ENCODE measurements at regions not wholly inside any gene's neighbourhood (a gene's known extent, or its start where the extent isn't known, plus 50 kb on each side); places are given as distances from the start of the nearest gene placed in this dataset.

- DNase-seq (ENCODE audit: low read depth), result no peak
These were observed 308.8 kb upstream of the MGAT5 start for GRCh38 chr2:133945089-133945488.

DNA sequence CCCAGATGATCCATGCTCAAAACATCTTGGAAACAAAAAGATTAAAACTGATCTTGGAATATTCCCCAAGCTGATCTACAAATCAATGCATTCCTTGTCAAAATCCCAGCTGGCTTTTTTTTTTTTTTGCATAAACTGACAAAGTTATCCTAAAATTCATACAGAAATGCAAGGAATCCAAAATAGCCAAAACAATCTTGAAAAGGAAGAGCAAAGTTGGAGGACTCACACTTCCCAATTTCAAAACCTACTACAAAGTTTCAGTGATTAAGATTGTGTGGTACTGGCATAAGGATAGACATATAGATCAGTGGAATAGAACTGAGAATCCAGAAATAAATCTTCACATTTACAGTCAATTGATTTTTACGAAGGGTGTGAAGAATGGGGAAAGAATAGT, 306.8 kb upstream of the MGAT5 start:
- no peak for DNase-seq (ENCODE audit: low read depth)

DNA sequence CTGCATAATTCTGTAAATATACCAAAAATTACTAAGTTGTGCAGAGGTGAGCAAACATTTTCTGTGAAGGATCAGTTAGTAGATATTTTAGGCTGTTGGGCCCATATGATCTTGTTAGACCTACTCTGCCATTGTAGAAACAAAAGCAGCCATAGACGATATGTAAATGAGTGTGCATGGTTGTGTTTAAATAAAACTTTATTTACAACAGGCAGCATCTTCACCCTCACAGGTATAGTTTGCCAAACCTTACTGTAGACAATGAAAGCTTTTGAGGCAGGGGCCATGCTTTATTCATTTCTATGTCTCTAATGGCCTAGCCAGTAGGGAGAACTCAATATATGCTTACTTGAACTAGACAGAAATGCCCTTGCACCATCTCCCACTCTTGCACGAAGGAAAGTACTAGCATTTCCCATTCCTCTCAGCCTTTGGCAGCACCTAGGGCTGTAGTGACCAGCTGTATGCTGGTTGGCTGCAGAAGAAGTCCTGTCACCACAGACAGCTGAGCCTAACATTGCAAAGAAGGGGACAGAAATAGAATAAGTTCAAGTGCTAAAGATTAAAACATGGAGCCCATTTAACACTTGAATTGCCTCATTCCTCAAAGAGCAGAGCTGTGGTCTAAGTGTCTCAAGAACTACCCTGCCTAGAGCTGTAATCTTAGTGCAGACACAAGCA, 305.1 kb upstream of the MGAT5 start:
- no peak for DNase-seq (ENCODE audit: low read depth)

GRCh38 chr2:133949595-133949994, 304.3 kb upstream of the MGAT5 start:
- DNase-seq (ENCODE audit: low read depth), result no peak

DNA sequence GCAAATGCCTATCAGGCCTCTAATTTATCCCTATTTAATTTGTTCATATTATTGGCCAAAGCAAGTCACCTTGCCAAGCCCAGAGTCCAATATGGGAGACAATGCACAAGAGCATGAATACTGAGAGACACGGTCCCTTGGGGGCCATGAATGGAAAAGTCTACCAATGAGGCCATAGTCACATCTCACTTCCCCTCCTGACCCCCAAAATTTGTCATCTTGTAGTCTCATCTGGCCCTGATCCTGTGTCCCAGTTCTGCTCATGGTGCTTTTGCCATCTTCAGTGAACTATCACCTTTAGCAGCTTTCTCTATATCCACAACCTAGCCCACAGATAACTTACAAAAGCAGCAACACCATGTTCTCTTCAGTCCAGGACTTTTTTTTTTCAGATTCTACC, 302.7 kb upstream of the MGAT5 start:
- no peak for DNase-seq (ENCODE audit: low read depth)

DNA sequence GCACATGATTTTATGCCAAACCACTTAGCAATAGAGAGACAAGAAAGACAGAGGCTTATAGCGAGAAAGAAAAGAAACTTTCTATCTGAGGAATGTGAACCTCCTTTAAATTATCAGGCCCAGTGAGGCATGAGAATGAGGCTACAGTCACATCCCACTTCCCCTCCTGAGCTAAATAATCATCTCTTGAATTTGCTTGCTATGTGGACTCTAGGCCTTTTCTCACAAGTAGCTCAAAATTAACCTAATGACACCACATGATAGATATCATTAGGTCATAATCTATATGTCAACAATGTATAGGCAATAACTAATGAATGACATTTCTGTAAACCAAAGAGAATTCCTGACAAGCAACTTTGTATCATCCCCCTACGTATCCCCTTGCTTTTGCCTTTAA, 301.5 kb upstream of the MGAT5 start:
- no peak for DNase-seq (ENCODE audit: low read depth)

DNA sequence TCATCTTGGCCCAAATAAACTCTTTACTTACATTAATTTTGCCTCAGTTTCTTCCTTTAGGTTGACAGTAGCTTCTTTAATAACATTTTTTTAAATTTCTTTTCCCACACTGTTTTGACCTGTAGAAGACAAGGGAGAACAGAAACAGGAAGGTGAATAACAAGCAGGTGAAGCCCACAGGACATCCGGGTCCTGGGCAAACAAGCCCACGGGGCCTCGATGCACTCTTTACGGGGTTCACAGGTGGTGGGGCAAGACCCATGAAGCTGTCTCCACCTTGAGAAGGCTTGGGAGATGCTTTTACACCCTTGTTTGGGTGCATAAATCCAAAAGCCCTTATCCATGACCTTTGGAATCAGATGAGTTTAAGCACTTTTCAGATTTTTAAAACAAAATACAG, 301.0 kb upstream of the MGAT5 start:
- DNase-seq (ENCODE audit: low read depth), result no peak

- no peak for DNase-seq (ENCODE audit: low read depth)
These were observed 300.3 kb upstream of the MGAT5 start for GRCh38 chr2:133953524-133953923.

DNA sequence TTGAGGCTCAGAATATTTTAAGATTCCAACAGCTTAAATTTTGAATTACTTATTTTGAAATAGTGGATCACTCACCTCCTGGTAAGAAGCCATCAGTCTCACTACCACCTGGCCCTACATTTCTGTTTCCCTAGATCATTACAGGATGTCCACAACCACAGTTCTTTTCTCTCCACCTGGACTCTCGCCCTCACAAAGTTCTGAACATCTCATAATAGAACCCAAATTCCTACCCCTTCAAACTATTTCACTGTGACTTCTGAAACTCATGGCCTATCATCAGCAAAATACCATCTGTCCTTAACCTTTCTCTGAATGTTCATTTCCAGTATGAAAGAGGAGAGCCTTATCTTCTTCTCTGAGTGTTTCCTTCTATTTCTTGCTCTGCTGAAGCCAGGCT, 299.2 kb upstream of the MGAT5 start:
- DNase-seq (ENCODE audit: low read depth), result no peak

GRCh38 chr2:133955169-133955568, 298.7 kb upstream of the MGAT5 start:
- DNase-seq (ENCODE audit: low read depth), result no peak

DNA sequence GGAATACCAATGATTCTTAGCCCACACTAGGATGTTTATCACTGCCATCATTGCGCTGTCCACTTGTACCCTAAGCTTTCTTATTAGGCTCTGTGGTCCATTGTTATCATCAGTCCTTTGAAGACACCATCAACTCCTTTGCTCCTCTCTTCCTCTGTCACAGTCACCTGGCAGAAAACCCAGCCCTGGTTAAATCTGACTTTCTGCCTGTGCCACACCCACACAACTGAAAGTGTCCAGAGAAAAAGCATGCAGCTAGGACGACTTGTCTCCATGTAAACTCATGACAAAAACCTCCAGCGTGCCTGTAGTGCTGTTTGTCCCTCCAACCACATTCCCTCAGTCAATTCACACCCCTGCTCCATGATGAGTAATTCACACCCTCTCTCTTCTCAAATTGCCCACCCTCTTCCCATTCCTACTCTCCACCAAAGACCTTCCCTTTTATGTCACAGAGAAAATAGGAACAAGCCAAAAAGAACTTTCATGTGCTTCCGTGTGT, 297.4 kb upstream of the MGAT5 start:
- DNase-seq (ENCODE audit: low read depth), result no peak

DNA sequence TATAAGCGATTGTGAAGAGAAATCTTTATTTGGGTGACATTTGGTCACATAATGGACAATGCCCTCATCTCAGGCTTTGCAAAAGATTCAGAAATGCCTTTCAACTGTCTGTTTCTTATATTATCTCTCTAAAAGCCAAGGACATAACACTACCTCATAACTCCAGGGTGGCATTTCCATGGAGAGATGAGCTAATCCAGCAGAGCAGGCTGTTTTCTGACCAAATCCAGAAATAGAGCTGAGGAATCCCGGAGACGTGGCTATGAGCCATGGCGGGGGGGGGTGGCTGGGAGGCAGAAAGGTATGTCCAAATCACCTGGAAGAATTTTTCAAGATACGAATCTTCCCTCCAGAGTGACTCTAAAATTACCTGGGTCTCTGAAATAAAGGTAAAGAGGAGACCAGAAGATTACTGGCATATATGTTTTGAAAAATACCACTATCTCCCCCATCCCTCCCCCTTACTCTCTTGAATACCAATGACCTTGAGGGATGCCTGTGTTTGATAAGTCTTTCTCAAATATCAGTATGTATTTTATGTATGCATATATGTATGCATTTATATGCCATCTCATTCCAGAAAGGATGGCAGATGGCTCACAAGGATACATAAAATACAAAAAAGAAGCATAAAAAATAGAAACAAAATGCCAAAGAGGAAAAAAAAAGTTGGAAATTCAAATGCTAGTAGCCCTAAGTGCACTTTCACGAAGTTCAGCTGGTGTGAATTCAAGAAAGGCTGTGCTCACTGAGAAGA, 296.0 kb upstream of the MGAT5 start:
- DNase-seq (ENCODE audit: low read depth), result no peak

GRCh38 chr2:133959066-133959465, 294.8 kb upstream of the MGAT5 start:
- DNase-seq (ENCODE audit: low read depth), result no peak

- no peak for DNase-seq (ENCODE audit: low read depth)
These were observed 287.1 kb upstream of the MGAT5 start for GRCh38 chr2:133966720-133967304.

DNA sequence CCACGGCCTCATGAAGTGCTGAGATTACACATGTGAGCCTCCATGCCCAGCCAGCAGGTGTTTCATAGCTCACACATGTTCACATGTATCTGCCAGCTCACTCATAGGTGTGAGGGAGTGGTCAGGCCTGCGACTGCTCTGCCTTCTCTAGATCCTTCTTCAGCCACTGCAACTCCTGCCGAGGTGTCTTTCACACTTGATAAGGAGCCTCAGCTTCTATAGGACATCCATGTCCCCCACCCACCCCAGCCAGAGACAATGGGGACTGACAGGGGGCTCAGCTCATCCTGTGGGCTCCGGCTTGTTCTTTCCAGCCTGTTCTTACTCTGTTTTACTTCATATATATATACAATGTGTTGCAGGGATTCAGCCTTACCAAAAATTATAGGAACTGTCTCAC, 286.5 kb upstream of the MGAT5 start:
- DNase-seq (ENCODE audit: low read depth), result no peak

DNA sequence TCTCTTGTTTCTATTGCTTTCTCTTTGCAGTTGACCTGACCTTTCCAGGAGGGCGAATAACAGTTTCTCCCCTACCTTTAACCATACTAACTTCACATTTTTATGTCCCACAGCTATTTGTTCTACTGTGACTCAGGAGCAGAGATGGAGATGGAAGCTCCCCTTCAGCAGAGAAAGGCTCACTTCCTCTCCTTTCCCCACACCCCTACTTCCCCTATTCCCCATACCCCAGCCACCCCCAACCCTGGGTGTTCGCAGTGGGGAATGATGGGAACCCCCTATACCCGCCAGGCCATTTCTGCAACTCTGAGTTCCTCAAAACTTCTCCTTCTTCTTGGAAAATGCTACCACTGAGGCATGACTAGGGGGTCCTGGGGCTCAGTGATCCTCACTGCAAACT, 285.4 kb upstream of the MGAT5 start:
- no peak for DNase-seq (ENCODE audit: low read depth)

GRCh38 chr2:133970641-133971040, 283.2 kb upstream of the MGAT5 start:
- DNase-seq (ENCODE audit: low read depth), result no peak

DNA sequence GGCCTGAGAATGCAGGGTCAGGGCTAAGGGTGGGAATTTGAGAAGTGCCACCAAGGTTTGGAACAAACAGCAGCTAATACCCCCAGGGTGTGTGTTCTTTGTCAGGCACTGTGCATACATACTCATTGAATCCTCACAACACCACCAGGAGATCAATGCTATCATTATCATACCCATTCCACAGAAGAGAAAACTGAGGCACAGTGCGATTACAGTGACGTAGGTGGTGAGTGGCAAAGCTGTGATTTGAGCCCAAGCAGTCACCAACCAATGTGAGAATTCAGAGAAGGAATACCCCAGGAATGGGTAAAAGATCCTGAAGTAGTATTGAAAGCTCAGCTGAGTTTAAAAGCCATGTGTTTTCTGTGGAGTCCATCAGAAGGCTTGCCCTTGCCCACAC, 281.6 kb upstream of the MGAT5 start:
- DNase-seq (ENCODE audit: low read depth), result no peak

- DNase-seq (ENCODE audit: low read depth), result no peak
These were observed 281.1 kb upstream of the MGAT5 start for GRCh38 chr2:133972786-133973185.

DNA sequence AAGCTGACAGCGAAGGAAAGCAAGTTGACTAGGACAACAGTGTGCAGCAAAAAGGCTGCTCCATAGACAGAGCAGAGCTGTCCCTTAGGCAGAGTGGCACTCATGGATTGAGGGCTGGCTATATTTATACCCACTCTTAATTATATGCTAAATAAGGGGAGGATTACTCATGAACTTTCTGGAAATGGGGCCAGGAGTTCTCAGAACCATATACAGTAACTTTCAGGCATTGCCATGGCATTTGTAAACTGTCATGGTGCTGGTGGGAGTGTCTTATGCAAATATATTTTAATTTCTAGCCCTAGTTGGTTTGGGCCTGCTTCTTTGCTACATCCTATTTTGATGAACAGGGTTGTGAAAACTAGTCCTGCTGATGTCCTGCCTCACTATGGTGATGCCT, 279.5 kb upstream of the MGAT5 start:
- no peak for DNase-seq (ENCODE audit: low read depth)

- no peak for DNase-seq (ENCODE audit: low read depth)
These were observed 278.7 kb upstream of the MGAT5 start for GRCh38 chr2:133975135-133975534.

DNA sequence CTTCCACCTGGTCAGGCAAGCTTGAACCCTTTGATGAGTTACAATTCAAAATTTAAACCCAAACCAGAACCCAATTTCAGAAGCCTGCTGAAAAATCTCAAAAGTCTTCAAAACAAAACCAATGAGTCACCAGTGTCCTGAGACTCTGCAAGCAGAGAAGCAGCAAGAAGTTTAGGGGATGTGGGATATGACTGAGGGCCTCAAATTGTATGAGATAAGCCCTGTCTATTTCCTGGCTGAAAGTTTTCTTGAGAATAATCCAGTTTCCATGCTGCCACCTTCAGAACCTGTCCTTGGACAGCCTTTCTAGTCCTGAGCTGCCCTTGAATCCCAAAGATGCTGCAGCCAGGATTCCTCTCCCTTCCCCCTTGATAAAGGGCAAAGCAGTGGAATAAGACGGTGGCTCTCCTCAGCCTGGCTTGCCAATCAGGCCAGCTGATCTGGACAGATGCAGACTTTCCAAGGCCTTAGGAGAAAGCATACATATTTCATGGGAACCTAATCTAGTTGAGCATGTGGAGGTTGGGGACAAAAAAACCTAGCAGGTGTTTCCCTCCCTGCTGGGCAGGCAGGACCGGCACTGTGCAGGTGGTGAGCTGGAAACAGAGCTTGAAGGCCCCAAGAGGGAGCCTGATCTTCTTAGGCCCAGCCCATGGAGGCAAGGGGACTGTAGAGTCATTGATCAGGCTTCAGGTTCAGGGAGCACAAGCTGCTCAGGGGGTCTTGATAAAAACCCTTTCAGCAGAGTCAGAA, 278.0 kb upstream of the MGAT5 start:
- DNase-seq (ENCODE audit: low read depth), result no peak

- no peak for DNase-seq (ENCODE audit: low read depth)
These were observed 277.2 kb upstream of the MGAT5 start for GRCh38 chr2:133976659-133977058.

All from HS-27A (cell line).